Myocyte (in vitro differentiated cells): ENCODE measurements at regions not wholly inside any gene's neighbourhood (a gene's known extent, or its start where the extent isn't known, plus 50 kb on each side); places are given as distances from the start of the nearest gene placed in this dataset.

Experiments
- DNase-seq: peaks from one replicate; pipeline ENCODE4 v3.0.0-alpha.2; 2012; ENCODE audit warnings: low read depth

- no peak for DNase-seq
Measured at GRCh38 chr4:143273160-143273917, 63.3 kb upstream of the GAB1 start.

DNA sequence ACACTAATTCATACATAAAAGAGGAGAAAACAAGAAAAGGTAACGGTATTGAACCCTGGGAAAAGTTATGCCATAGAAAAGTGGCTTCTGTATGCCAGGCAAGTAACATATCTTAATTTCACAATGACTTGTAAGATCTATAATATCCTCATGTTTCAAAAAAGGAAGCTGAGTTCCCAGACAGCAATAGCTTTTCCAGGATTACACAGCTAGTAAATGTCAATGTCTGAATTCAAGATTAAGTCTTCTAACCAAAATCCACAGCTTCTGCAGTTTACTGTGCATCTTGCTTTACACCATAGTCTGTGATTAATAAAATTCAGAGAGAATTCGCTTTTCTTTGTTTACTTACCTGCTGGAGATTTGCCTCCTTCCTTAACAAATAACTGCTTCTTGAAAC lies 55.8 kb upstream of the GAB1 start:
- no peak for DNase-seq

GRCh38 chr4:143281507-143282190 lies 55.0 kb upstream of the GAB1 start:
- no peak for DNase-seq

- peak; percentile 22 for DNase-seq
Measured at GRCh38 chr4:143282211-143282707, 54.4 kb upstream of the GAB1 start.

DNA sequence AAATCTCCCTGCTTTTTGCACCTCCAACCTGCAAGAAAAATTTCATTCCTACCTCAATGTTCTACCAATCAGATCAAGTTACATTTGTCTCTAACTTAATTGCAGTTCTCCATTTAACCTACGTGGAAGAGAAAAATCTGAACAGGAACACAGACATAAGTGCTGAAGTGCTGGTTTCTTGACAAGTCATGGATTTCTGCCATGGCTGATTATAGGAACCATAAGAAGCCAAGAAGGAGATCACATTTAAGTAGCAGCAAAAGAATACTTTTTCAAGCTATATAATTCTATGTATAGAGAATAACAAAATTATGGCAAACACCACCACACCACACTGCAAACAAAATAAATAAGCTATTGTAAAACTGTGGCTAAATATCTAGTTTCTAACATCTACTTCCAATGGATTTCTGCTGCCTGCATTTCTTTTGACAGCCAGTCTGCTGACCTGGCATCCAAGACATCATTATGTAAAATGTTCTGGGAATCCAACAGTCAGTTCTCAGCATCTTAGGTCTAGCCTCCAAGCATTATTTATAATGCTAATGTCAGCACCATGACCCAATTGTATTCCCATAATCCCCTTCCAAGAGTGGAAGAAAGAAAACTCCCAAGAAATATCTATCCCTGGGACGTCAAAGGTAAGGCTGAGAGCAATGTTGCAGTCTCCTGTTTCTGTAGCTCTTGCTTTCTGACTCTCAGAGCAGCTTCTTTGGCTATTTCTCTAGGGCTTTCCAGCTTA lies 50.8 kb upstream of the GAB1 start:
- no peak for DNase-seq

GRCh38 chr4:143286701-143287571 lies 49.7 kb upstream of the GAB1 start:
- DNase-seq = peak; percentile 24
